NT2/D1 (cell line): ENCODE measurements at regions not wholly inside any gene's neighbourhood (a gene's known extent, or its start where the extent isn't known, plus 50 kb on each side); places are given as distances from the start of the nearest gene placed in this dataset.

Experiments used
- SUZ12 ChIP-seq: IDR thresholded peaks from 2 replicates; pipeline ENCODE4 v1.6.1; 2011; ENCODE audit not compliant: insufficient read length, insufficient read depth; ENCODE audit errors: extremely low read depth
- YY1 ChIP-seq: IDR thresholded peaks from 2 replicates; pipeline ENCODE4 v1.6.1; 2011; ENCODE audit not compliant: insufficient read length, insufficient read depth

DNA sequence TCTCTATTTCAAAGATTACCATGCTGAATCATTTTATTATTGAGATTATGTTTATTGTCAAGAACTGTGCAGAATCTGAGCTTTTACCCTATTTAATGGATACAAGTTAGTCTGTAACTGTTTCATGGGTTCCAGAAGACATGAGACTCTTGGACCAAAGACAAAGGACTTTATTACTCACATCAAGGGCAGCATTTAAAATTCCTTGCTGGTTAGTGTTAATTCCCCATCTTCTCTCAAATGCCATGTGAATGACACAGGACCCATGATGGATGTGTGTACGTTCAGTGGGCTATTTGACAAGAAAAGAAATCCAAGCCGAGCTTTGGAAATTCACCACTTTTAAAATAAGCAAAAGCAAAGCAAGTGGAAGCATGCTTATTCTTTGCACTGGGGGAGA is 139.9 kb downstream of the PCDH20 start:
- TF ChIP-seq YY1 (no peak), SUZ12 (no peak)
